HepG2 (cell line): ENCODE measurements at regions not wholly inside any gene's neighbourhood (a gene's known extent, or its start where the extent isn't known, plus 50 kb on each side); places are given as distances from the start of the nearest gene placed in this dataset.

Source experiments
- POLR2A ChIP-seq, 2 experiments: IDR thresholded peaks; 2 replicates each; pipeline ENCODE4 v1.6.1; 2011; ENCODE audit warnings: low read depth in 2 of 2, low read length in 2 of 2, mild to moderate bottlenecking in 1 of 2, moderate library complexity in 1 of 2; ENCODE audit not compliant: insufficient read depth in 1 of 2
- ZBTB1 ChIP-seq: sonication (generic); formaldehyde crosslinking; IDR thresholded peaks from 2 replicates; pipeline ENCODE4 v1.4.0; 2020; ENCODE audit warnings: missing genetic modification reagents, borderline replicate concordance
- ZNF567 ChIP-seq: sonication (generic); formaldehyde crosslinking; IDR thresholded peaks from 2 replicates; pipeline ENCODE4 v1.8.1; 2023; ENCODE audit warnings: mild to moderate bottlenecking, missing genetic modification reagents, borderline replicate concordance
- TF ChIP-seq, protein P1 (sequence below): sonication (generic); formaldehyde crosslinking; IDR thresholded peaks from 2 replicates; pipeline ENCODE4 v1.5.0; 2020; ENCODE audit warnings: mild to moderate bottlenecking, missing genetic modification reagents, moderate library complexity

DNA sequence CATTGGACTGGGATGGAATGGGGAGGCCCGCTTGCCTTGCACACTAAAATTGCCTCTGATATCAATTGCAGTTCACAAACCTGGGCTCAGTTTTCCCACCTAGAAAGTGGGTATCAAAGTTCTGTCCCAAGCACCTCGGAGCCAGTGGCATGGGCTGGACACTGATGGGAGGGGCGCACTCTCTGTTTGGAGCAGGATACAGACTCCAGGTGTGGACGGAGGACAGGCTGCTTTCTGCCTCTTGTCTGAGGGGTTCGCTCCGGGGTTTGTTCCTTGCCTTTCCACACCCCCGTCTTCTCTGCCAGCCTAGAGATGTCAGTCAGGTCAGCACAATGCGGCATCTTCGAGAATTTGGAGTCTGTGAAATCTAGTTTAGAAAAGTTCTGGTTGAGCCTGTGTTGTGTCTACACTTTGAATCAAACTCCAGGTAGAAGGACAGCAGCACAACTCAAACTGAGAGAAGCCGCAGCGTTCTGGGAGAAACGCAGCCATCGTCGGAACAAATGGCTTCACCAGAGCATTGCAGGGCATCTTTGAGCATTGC lies 141.9 kb downstream of the TEX29 start:
- TF ChIP-seq, protein P1, sequence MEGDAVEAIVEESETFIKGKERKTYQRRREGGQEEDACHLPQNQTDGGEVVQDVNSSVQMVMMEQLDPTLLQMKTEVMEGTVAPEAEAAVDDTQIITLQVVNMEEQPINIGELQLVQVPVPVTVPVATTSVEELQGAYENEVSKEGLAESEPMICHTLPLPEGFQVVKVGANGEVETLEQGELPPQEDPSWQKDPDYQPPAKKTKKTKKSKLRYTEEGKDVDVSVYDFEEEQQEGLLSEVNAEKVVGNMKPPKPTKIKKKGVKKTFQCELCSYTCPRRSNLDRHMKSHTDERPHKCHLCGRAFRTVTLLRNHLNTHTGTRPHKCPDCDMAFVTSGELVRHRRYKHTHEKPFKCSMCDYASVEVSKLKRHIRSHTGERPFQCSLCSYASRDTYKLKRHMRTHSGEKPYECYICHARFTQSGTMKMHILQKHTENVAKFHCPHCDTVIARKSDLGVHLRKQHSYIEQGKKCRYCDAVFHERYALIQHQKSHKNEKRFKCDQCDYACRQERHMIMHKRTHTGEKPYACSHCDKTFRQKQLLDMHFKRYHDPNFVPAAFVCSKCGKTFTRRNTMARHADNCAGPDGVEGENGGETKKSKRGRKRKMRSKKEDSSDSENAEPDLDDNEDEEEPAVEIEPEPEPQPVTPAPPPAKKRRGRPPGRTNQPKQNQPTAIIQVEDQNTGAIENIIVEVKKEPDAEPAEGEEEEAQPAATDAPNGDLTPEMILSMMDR (CRISPR knock-in tag): no peak
- no peak for TF ChIP-seq POLR2A (IDR thresholded peaks at IDR 0.05; ENCODE audit: insufficient read depth in 1 of 2, low read depth in 2 of 2, low read length in 2 of 2)
- TF ChIP-seq ZBTB1 (CRISPR knock-in tag): no peak
- TF ChIP-seq ZNF567 (CRISPR knock-in tag): no peak
